BLaER1 (cell line): ENCODE measurements at regions not wholly inside any gene's neighbourhood (a gene's known extent, or its start where the extent isn't known, plus 50 kb on each side); places are given as distances from the start of the nearest gene placed in this dataset.

ENCODE experiments used
- H3K27ac ChIP-seq: shearing (Covaris generic); formaldehyde crosslinking; 2 replicates; pipeline ENCODE4 v1.8.1; 2022
- H3K27me3 ChIP-seq: shearing (Covaris generic); formaldehyde crosslinking; 2 replicates; pipeline ENCODE4 v1.8.1; 2022
- H3K36me3 ChIP-seq: shearing (Covaris generic); formaldehyde crosslinking; 2 replicates; pipeline ENCODE4 v1.8.1; 2022
- H3K4me1 ChIP-seq: shearing (Covaris generic); formaldehyde crosslinking; 2 replicates; pipeline ENCODE4 v1.8.1; 2022
- H3K4me2 ChIP-seq: shearing (Covaris generic); formaldehyde crosslinking; 2 replicates; pipeline ENCODE4 v1.8.1; 2022
- H3K4me3 ChIP-seq: shearing (Covaris generic); formaldehyde crosslinking; 2 replicates; pipeline ENCODE4 v1.8.1; 2022
- H3K9ac ChIP-seq: shearing (Covaris generic); formaldehyde crosslinking; 2 replicates; pipeline ENCODE4 v1.8.1; 2022
- H3K9me3 ChIP-seq: shearing (Covaris generic); formaldehyde crosslinking; 2 replicates; pipeline ENCODE4 v1.8.1; 2022
- H4K20me1 ChIP-seq: shearing (Covaris generic); formaldehyde crosslinking; 2 replicates; pipeline ENCODE4 v1.8.1; 2022
- Cebpa-rat ChIP-seq: shearing (Covaris generic); IDR thresholded peaks from 2 replicates; pipeline ENCODE4 v1.8.1; 2022

GRCh38 chr6:156652231-156652750, 124.9 kb upstream of the ARID1B start:
- no peak overlapping the region for H3K4me3 ChIP-seq
- H3K4me2 ChIP-seq, result no peak overlapping the region
- H3K4me1 ChIP-seq, result no peaks in the 10 kb centered on the region
- H3K27ac ChIP-seq, result no peak overlapping the region
- no peaks in the 10 kb centered on the region for H3K9me3 ChIP-seq
- H4K20me1 ChIP-seq, result no peaks in the 10 kb centered on the region
- no peaks in the 10 kb centered on the region for H3K36me3 ChIP-seq
- TF ChIP-seq Cebpa-rat, result no peak
- H3K9ac ChIP-seq, result no peak overlapping the region
- no peaks in the 10 kb centered on the region for H3K27me3 ChIP-seq

- no peak overlapping the region for H3K27ac ChIP-seq
- H3K4me1 ChIP-seq, result no peaks in the 10 kb centered on the region
- H4K20me1 ChIP-seq, result no peaks in the 10 kb centered on the region
- H3K4me2 ChIP-seq, result no peak overlapping the region
- no peak overlapping the region for H3K4me3 ChIP-seq
- H3K9ac ChIP-seq, result no peak overlapping the region
- H3K9me3 ChIP-seq, result no peaks in the 10 kb centered on the region
- no peak for TF ChIP-seq Cebpa-rat
- no peaks in the 10 kb centered on the region for H3K27me3 ChIP-seq
- no peaks in the 10 kb centered on the region for H3K36me3 ChIP-seq
Measured at GRCh38 chr6:156651486-156651885, 125.7 kb upstream of the ARID1B start.

- H3K9me3 ChIP-seq, result no peaks in the 10 kb centered on the region
- TF ChIP-seq Cebpa-rat, result no peak
- no peaks in the 10 kb centered on the region for H3K4me1 ChIP-seq
- H3K4me2 ChIP-seq, result no peak overlapping the region
- no peak overlapping the region for H3K4me3 ChIP-seq
- no peak overlapping the region for H3K9ac ChIP-seq
- no peaks in the 10 kb centered on the region for H3K36me3 ChIP-seq
- no peaks in the 10 kb centered on the region for H4K20me1 ChIP-seq
- H3K27me3 ChIP-seq, result no peaks in the 10 kb centered on the region
- H3K27ac ChIP-seq, result no peak overlapping the region
Measured at GRCh38 chr6:156650896-156651390, 126.2 kb upstream of the ARID1B start.

GRCh38 chr6:156648616-156649015, 128.6 kb upstream of the ARID1B start:
- Histone ChIP-seq H3K36me3 (no peaks in the 10 kb centered on the region), H3K9ac (no peak overlapping the region), H3K27ac (no peak overlapping the region), H3K4me3 (no peak overlapping the region), H3K4me1 (no peaks in the 10 kb centered on the region), H3K9me3 (no peaks in the 10 kb centered on the region), H4K20me1 (no peaks in the 10 kb centered on the region), H3K27me3 (no peaks in the 10 kb centered on the region), H3K4me2 (no peak overlapping the region)
- no peak for TF ChIP-seq Cebpa-rat

- Histone ChIP-seq H3K27me3 (no peaks in the 10 kb centered on the region), H3K9me3 (no peaks in the 10 kb centered on the region), H3K36me3 (no peaks in the 10 kb centered on the region), H4K20me1 (no peaks in the 10 kb centered on the region), H3K4me1 (no peaks in the 10 kb centered on the region), H3K4me3 (no peak overlapping the region), H3K4me2 (no peak overlapping the region), H3K27ac (no peak overlapping the region), H3K9ac (no peak overlapping the region)
- TF ChIP-seq Cebpa-rat, result no peak
Measured at GRCh38 chr6:156647991-156648390, 129.2 kb upstream of the ARID1B start.

GRCh38 chr6:156647140-156647784, 129.9 kb upstream of the ARID1B start:
- no peak for TF ChIP-seq Cebpa-rat
- H3K27ac ChIP-seq, result no peak overlapping the region
- H3K27me3 ChIP-seq, result no peaks in the 10 kb centered on the region
- no peaks in the 10 kb centered on the region for H3K36me3 ChIP-seq
- no peak overlapping the region for H3K4me3 ChIP-seq
- no peaks in the 10 kb centered on the region for H3K9me3 ChIP-seq
- no peak overlapping the region for H3K4me2 ChIP-seq
- H3K4me1 ChIP-seq, result no peaks in the 10 kb centered on the region
- no peaks in the 10 kb centered on the region for H4K20me1 ChIP-seq
- H3K9ac ChIP-seq, result no peak overlapping the region

GRCh38 chr6:156646496-156646895, 130.7 kb upstream of the ARID1B start:
- Histone ChIP-seq H4K20me1 (no peaks in the 10 kb centered on the region), H3K36me3 (no peaks in the 10 kb centered on the region), H3K27ac (no peak overlapping the region), H3K4me2 (no peak overlapping the region), H3K9me3 (peaks cover 7% of the 10 kb centered on the region; the same call in 1 of the 2 replicates), H3K4me3 (no peak overlapping the region), H3K4me1 (no peaks in the 10 kb centered on the region), H3K9ac (no peak overlapping the region), H3K27me3 (no peaks in the 10 kb centered on the region)
- TF ChIP-seq Cebpa-rat, result no peak

- Histone ChIP-seq H3K4me3 (no peak overlapping the region), H3K36me3 (no peaks in the 10 kb centered on the region), H3K4me1 (no peaks in the 10 kb centered on the region), H3K27me3 (no peaks in the 10 kb centered on the region), H3K27ac (no peak overlapping the region), H3K9ac (no peak overlapping the region), H3K9me3 (peaks cover 10% of the 10 kb centered on the region; the same call in 1 of the 2 replicates), H3K4me2 (no peak overlapping the region), H4K20me1 (no peaks in the 10 kb centered on the region)
- TF ChIP-seq Cebpa-rat, result no peak
Measured at GRCh38 chr6:156645097-156645496, 132.1 kb upstream of the ARID1B start.

- H3K36me3 ChIP-seq, result no peaks in the 10 kb centered on the region
- H3K4me1 ChIP-seq, result peaks cover 34% of the 10 kb centered on the region
- no peak overlapping the region for H3K27ac ChIP-seq
- H3K4me3 ChIP-seq, result no peak overlapping the region
- peaks cover 16% of the 10 kb centered on the region for H3K9me3 ChIP-seq
- H3K27me3 ChIP-seq, result no peaks in the 10 kb centered on the region
- no peak for TF ChIP-seq Cebpa-rat
- H3K4me2 ChIP-seq, result no peak overlapping the region
- no peaks in the 10 kb centered on the region for H4K20me1 ChIP-seq
- H3K9ac ChIP-seq, result no peak overlapping the region
Measured at GRCh38 chr6:156639009-156639721, 138.0 kb upstream of the ARID1B start.

- TF ChIP-seq Cebpa-rat, result no peak
- peaks cover 37% of the 10 kb centered on the region for H3K4me1 ChIP-seq
- H4K20me1 ChIP-seq, result no peaks in the 10 kb centered on the region
- H3K4me3 ChIP-seq, result no peak overlapping the region
- no peaks in the 10 kb centered on the region for H3K36me3 ChIP-seq
- no peak overlapping the region for H3K4me2 ChIP-seq
- no peaks in the 10 kb centered on the region for H3K27me3 ChIP-seq
- H3K9me3 ChIP-seq, result peaks cover 16% of the 10 kb centered on the region
- H3K9ac ChIP-seq, result no peak overlapping the region
- no peak overlapping the region for H3K27ac ChIP-seq
Measured at GRCh38 chr6:156638581-156638980, 138.6 kb upstream of the ARID1B start.
